Osteocyte (in vitro differentiated cells): ENCODE measurements at regions not wholly inside any gene's neighbourhood (a gene's known extent, or its start where the extent isn't known, plus 50 kb on each side); places are given as distances from the start of the nearest gene placed in this dataset.
"Not testable (repeated sequence)": the region's sequence is repeated elsewhere in the genome, so short reads cannot be mapped to it uniquely, and the experiment has no call there.

ENCODE experiments used
- DNase-seq: peaks from one replicate; pipeline ENCODE4 v3.0.0; 2021; ENCODE audit warnings: mixed read lengths; ENCODE audit not compliant: unreplicated experiment; ENCODE audit errors: extremely low spot score
- H3K27ac Mint-ChIP-seq: one replicate; pipeline ENCODE4 v1.8.0; 2021; ENCODE audit warnings: mild to moderate bottlenecking, mixed read lengths; ENCODE audit not compliant: unreplicated experiment
- H3K27me3 Mint-ChIP-seq: one replicate; pipeline ENCODE4 v1.8.0; 2021; ENCODE audit warnings: mixed read lengths; ENCODE audit not compliant: unreplicated experiment
- H3K36me3 Mint-ChIP-seq: one replicate; pipeline ENCODE4 v1.8.0; 2021; ENCODE audit warnings: mixed read lengths; ENCODE audit not compliant: unreplicated experiment
- H3K4me1 Mint-ChIP-seq: one replicate; pipeline ENCODE4 v1.8.0; 2021; ENCODE audit warnings: mixed read lengths; ENCODE audit not compliant: unreplicated experiment
- H3K4me3 Mint-ChIP-seq: one replicate; pipeline ENCODE4 v1.8.0; 2021; ENCODE audit warnings: mild to moderate bottlenecking, moderate library complexity, mixed read lengths; ENCODE audit not compliant: unreplicated experiment
- H3K9me3 Mint-ChIP-seq: one replicate; pipeline ENCODE4 v1.8.0; 2021; ENCODE audit warnings: mixed read lengths; ENCODE audit not compliant: unreplicated experiment
- TF ChIP-seq, protein P1 (sequence below): fragments of 200-600 bp; sonication (generic); IDR thresholded peaks from 2 replicates; pipeline ENCODE4 v1.5.0; 2021; ENCODE audit warnings: antibody characterized with exemption, mild to moderate bottlenecking, moderate library complexity

DNA sequence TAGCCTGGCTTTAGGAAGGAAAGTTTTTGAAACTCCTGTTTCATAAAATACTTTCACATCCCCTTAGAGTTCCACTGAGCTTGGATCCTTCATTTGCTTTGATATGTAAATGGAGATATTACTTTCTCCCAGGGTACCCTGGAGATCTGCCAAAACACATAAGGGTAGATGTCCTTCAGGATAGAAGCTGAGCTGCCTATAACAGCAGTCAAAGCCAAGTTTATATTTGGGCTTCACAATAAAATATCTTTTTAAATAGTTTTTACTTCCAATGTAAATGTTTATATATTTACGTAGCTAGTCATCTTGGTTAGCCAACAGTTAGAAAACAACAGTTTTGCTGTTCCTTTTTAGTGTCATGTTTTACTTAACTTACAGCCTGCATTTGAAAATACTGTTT lies 742.3 kb upstream of the POU3F4 start:
- H3K4me1 Mint-ChIP-seq = no peaks in the 10 kb centered on the region
- H3K36me3 Mint-ChIP-seq = no peaks in the 10 kb centered on the region

DNA sequence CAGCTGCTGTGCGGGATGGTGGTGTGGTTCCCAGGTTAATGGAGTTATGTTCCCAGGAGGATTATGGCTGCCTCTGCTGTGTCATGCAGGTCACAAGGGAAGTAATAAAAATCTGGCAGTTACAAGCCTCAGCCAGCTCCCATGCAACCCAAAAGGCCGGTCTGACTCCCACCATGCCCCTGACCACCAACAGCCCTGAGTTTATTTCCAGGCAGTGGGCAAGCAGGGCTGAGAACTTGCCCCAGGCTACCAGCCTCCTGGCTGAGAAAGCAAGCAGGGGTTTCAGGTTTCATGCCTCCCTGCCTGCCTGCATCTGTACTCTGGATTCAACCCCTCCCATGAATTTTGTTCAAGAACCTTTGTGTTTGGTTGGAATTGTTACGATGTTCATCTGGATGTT lies 732.7 kb upstream of the POU3F4 start:
- Mint-ChIP-seq H3K27me3 (no peaks in the 10 kb centered on the region), H3K27ac (no peak overlapping the region), H3K4me1 (no peaks in the 10 kb centered on the region), H3K36me3 (no peaks in the 10 kb centered on the region), H3K4me3 (no peak overlapping the region), H3K9me3 (peaks cover 59% of the 10 kb centered on the region)
- DNase-seq = no peak
- TF ChIP-seq, protein P1, sequence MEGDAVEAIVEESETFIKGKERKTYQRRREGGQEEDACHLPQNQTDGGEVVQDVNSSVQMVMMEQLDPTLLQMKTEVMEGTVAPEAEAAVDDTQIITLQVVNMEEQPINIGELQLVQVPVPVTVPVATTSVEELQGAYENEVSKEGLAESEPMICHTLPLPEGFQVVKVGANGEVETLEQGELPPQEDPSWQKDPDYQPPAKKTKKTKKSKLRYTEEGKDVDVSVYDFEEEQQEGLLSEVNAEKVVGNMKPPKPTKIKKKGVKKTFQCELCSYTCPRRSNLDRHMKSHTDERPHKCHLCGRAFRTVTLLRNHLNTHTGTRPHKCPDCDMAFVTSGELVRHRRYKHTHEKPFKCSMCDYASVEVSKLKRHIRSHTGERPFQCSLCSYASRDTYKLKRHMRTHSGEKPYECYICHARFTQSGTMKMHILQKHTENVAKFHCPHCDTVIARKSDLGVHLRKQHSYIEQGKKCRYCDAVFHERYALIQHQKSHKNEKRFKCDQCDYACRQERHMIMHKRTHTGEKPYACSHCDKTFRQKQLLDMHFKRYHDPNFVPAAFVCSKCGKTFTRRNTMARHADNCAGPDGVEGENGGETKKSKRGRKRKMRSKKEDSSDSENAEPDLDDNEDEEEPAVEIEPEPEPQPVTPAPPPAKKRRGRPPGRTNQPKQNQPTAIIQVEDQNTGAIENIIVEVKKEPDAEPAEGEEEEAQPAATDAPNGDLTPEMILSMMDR = no peak

More for the DNA sequence above, 742.3 kb upstream of the POU3F4 start:
- Mint-ChIP-seq H3K27ac (no peak overlapping the region), H3K27me3 (no peaks in the 10 kb centered on the region), H3K4me3 (no peak overlapping the region), H3K9me3 (peaks cover 41% of the 10 kb centered on the region)
- DNase-seq = no peak
- TF ChIP-seq, protein P1 = no peak

DNA sequence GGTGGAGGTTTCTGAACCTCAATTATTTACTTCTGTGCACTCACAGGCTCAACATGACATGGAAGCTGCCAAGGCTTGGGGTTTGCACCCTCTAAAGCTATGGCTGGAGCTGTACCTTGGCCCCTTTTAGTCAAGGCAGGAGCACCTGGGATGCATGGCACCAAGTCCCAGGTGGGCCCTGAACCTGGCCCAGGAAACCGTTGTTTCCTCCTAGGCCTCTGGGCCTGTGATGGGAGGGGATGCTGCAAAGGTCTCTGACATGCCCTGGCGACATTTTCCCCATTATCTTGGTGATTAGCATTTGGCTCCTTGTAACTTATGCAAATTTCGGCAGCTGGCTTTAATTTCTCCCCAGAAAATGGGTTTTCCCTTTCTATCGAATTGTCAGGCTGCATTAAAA lies 726.1 kb upstream of the POU3F4 start:
- H3K4me1 Mint-ChIP-seq = no peaks in the 10 kb centered on the region
- DNase-seq = no peak
- no peaks in the 10 kb centered on the region for H3K36me3 Mint-ChIP-seq
- no peaks in the 10 kb centered on the region for H3K27me3 Mint-ChIP-seq
- no peak overlapping the region for H3K4me3 Mint-ChIP-seq
- TF ChIP-seq, protein P1 = no peak
- no peak overlapping the region for H3K27ac Mint-ChIP-seq
- peaks cover 44% of the 10 kb centered on the region for H3K9me3 Mint-ChIP-seq

DNA sequence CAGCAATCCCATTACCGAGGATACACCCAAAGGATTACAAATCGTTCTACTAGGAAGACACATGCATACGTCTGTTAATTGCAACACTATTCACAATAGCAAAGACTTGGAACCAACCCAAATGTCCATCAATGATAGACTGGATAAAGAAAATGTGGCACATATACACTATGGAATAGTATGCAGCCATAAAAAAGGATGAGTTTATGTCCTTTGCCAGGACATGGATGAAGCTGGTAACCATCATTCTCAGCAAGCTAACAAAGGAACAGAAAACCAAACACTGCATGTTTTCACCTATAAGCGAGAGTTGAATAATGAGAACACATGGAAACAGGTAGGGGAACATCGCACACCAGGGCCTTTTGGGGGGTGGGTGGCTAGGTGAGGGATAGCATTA lies 695.2 kb upstream of the POU3F4 start:
- not testable (repeated sequence) for H3K27me3 Mint-ChIP-seq, H3K27ac Mint-ChIP-seq, H3K4me1 Mint-ChIP-seq, H3K36me3 Mint-ChIP-seq, H3K4me3 Mint-ChIP-seq, DNase-seq
- H3K9me3 Mint-ChIP-seq = peaks cover 45% of the 10 kb centered on the region

DNA sequence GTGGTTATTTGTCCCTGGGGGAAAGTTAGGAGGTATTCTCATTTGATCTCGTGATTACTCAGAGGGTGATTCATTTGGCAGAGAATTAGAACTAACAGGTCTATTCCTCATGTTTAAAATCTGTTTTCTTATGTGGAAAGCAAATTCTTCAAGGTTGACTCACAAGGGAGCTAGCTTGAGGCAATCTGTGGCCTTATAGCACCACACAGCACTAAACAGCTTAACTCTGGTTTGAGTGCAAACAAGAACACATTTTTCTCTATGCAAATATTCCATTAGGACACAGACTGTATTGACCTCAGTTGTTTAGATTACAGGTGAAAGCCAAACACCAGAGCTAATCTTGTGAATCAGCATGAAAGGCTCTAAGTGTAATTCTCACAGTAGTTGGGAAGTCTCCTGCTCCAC lies 694.4 kb upstream of the POU3F4 start:
- Mint-ChIP-seq H3K4me1 (no peaks in the 10 kb centered on the region), H3K9me3 (peaks cover 50% of the 10 kb centered on the region), H3K27me3 (no peaks in the 10 kb centered on the region), H3K36me3 (no peaks in the 10 kb centered on the region), H3K27ac (no peak overlapping the region), H3K4me3 (no peak overlapping the region)
- DNase-seq = no peak
- TF ChIP-seq, protein P1 = no peak

DNA sequence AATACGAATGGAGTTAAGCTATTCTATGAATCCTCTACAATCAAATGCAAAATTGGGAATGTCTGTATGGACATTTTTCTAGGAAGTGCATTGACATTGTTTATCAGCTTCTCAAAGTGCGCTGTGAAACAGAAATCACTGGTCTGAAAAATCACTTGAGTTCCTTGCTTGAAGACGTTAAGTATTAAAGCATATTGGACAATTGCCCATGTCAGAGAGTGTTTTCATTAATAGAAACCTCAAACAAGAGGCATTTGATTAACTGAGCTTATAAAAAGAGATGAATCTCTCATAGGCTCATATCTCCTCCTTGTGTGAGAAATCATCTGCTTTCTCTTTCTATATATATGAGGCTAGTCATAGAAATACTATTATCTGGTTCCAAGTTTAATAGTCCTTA lies 692.1 kb upstream of the POU3F4 start:
- no peak overlapping the region for H3K27ac Mint-ChIP-seq
- no peaks in the 10 kb centered on the region for H3K4me1 Mint-ChIP-seq
- no peaks in the 10 kb centered on the region for H3K36me3 Mint-ChIP-seq
- H3K27me3 Mint-ChIP-seq = no peaks in the 10 kb centered on the region
- no peak overlapping the region for H3K4me3 Mint-ChIP-seq
- TF ChIP-seq, protein P1 = no peak
- H3K9me3 Mint-ChIP-seq = peaks cover 46% of the 10 kb centered on the region
- no peak for DNase-seq
